ENCODE measurements at regions not wholly inside any gene's neighbourhood (a gene's known extent, or its start where the extent isn't known, plus 50 kb on each side); places are given as distances from the start of the nearest gene placed in this dataset.

- POLR2A ChIA-PET = no interaction called here
- Histone ChIP-seq H3K27me3 (ENCODE audit: control insufficient read depth, insufficient read depth, low read length) (peaks cover 7% of the 10 kb centered on the region), H3K9me3 (ENCODE audit: control insufficient read depth, insufficient read depth, low read length) (no peaks in the 10 kb centered on the region), H3K4me3 (ENCODE audit: low read depth, low read length) (no peak overlapping the region; the same call in 1 of the 2 replicates), H3K27ac (ENCODE audit: low read depth, low read length) (no peak overlapping the region)
- DNase-seq (ENCODE audit: low read depth, low spot score) = no peak
- CTCF ChIA-PET = interaction anchor here (0.6 to 3.2 kb wide), 10 partner anchors 10 to 913 kb away, joined by 3 to 23 read pairs (median 4); no protein-coding TSS in a partner anchor
- peak; percentile 79 for TF ChIP-seq CTCF (IDR thresholded peaks at IDR 0.05; ENCODE audit: low read depth, low read length)
Observed at GRCh38 chr17:65278050-65278819, 141.1 kb downstream of the RGS9 start.

DNA sequence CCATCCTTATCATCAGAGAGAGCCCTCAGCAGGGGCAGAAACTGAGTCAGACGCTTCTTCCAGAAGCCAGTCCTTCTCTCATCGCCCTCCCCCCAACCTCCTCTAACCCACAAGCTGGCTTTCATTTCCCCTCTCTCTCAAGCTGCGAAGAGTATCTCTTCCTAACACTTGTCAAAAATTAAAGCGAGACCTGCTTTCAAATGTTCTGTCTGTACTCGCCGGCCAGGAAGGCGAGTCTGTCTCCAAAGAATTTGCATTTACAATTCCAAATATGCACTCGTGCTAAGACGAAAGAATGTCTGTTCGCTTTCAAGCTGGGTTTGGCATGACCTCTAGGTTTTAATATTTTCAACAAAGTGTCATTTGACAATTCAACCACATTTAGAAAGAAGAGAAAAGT is 140.4 kb downstream of the RGS9 start:
- DNase-seq (ENCODE audit: low read depth, low spot score) = no peak
- ChIA-PET CTCF (interaction anchor here (0.6 to 3.2 kb wide), 10 partner anchors 9 to 913 kb away, joined by 3 to 23 read pairs (median 4); no protein-coding TSS in a partner anchor), POLR2A (no interaction called here)
- H3K27me3 ChIP-seq (ENCODE audit: control insufficient read depth, insufficient read depth, low read length) = peaks cover 7% of the 10 kb centered on the region
- H3K9me3 ChIP-seq (ENCODE audit: control insufficient read depth, insufficient read depth, low read length) = no peaks in the 10 kb centered on the region
- H3K27ac ChIP-seq (ENCODE audit: low read depth, low read length) = peak overlapping the region; percentile 39
- TF ChIP-seq CTCF (IDR thresholded peaks at IDR 0.05; ENCODE audit: low read depth, low read length) = no peak
- peak overlapping the region; percentile 32; the same call in 1 of the 2 replicates for H3K4me3 ChIP-seq (ENCODE audit: low read depth, low read length)
